CD4-positive, alpha-beta memory T cell (primary cell): ENCODE measurements at regions not wholly inside any gene's neighbourhood (a gene's known extent, or its start where the extent isn't known, plus 50 kb on each side); places are given as distances from the start of the nearest gene placed in this dataset.
"Not testable (repeated sequence)": the region's sequence is repeated elsewhere in the genome, so short reads cannot be mapped to it uniquely, and the experiment has no call there.

Experiments used
- CTCF ChIA-PET: fragments of 350-600 bp; sonication (Branson Sonifier 250); formaldehyde crosslinking; loops from one replicate; lab custom pipeline; 2021; ENCODE audit warnings: inconsistent platforms; ENCODE audit not compliant: partially characterized antibody; lab: Charles Lee
- POLR2A ChIA-PET: fragments of 350-600 bp; sonication (Branson Sonifier 250); formaldehyde crosslinking; loops from one replicate; lab custom pipeline; 2021; ENCODE audit not compliant: partially characterized antibody; lab: Charles Lee
- DNase-seq, 5 donors: peaks; one replicate each; pipeline versions ENCODE4 v3.0.0 to v3.0.0-alpha.2; 2020 to 2022; ENCODE audit warnings: mixed read lengths in 1 of 5
- H3K27ac ChIP-seq: one replicate; pipeline ENCODE4 v1.7.0; 2013; ENCODE audit warnings: low read depth, low read length
- H3K27me3 ChIP-seq: 2 replicates; pipeline ENCODE4 v1.7.0; 2013; ENCODE audit warnings: mild to moderate bottlenecking, low read length, moderate library complexity; ENCODE audit not compliant: insufficient read depth
- H3K36me3 ChIP-seq: 2 replicates; pipeline ENCODE4 v1.7.0; 2013; ENCODE audit warnings: mild to moderate bottlenecking, low read length, moderate library complexity; ENCODE audit not compliant: insufficient read depth
- H3K4me1 ChIP-seq: 2 replicates; pipeline ENCODE4 v1.7.0; 2013; ENCODE audit warnings: mild to moderate bottlenecking, low read length, moderate library complexity; ENCODE audit not compliant: insufficient read depth
- H3K4me3 ChIP-seq, 2 donors: one replicate each; pipeline ENCODE4 v1.7.0; 2013; ENCODE audit warnings: low read length in 2 of 2, mild to moderate bottlenecking in 1 of 2
- H3K9me3 ChIP-seq, 2 donors: one replicate each; pipeline ENCODE4 v1.7.0; 2013; ENCODE audit warnings: low read length in 2 of 2, control low read depth in 1 of 2; ENCODE audit not compliant: control insufficient read depth in 1 of 2
- H3K27ac Mint-ChIP-seq, 7 donors: one replicate each; pipeline ENCODE4 v1.8.0; 2020 to 2021; ENCODE audit warnings: mixed read lengths in 7 of 7, mild to moderate bottlenecking in 6 of 7, inconsistent platforms in 3 of 7, moderate library complexity in 3 of 7
- H3K27me3 Mint-ChIP-seq, 2 donors: one replicate each; pipeline ENCODE4 v1.8.0; 2020 to 2021; ENCODE audit warnings: mixed read lengths in 2 of 2
- H3K36me3 Mint-ChIP-seq, 2 donors: one replicate each; pipeline ENCODE4 v1.8.0; 2020 to 2021; ENCODE audit warnings: mixed read lengths in 2 of 2, inconsistent platforms in 1 of 2, mild to moderate bottlenecking in 1 of 2
- H3K4me1 Mint-ChIP-seq, 4 donors: one replicate each; pipeline ENCODE4 v1.8.0; 2020 to 2021; ENCODE audit warnings: mixed read lengths in 4 of 4, mild to moderate bottlenecking in 1 of 4
- H3K4me3 Mint-ChIP-seq, 8 donors: one replicate each; pipeline ENCODE4 v1.8.0; 2020 to 2021; ENCODE audit warnings: mixed read lengths in 8 of 8, mild to moderate bottlenecking in 7 of 8, moderate library complexity in 6 of 8, inconsistent platforms in 3 of 8
- H3K9me3 Mint-ChIP-seq, 8 donors: one replicate each; pipeline ENCODE4 v1.8.0; 2020 to 2021; ENCODE audit warnings: mixed read lengths in 8 of 8, mild to moderate bottlenecking in 5 of 8, inconsistent platforms in 3 of 8, moderate library complexity in 1 of 8
- intact Hi-C: fragments of 100-400 bp; cut with micrococcal nuclease; formaldehyde crosslinking; loops from one replicate; pipeline ENCODE4 v1.15.1; 2023

DNA sequence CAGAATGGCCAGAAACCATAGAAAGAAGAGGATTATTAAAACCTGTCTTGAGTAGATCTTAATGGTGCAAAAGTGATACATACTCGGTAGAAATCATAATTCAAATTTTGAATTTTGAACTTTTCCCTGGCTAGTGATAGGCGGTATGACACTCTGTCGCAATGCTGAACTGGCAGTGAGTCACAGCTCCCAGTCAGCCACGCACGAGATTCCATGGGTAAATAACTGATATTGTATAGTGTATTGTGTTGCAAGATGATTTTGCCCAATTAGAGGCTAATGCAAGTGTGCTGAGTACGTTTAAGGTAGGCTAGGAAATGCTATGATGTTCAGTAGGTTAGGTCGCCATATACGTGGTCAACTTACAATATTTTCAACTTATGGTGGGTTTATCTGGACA is 207.0 kb downstream of the SIPA1L2 start:
- H3K27me3 ChIP-seq, result no peaks in the 10 kb centered on the region

DNA sequence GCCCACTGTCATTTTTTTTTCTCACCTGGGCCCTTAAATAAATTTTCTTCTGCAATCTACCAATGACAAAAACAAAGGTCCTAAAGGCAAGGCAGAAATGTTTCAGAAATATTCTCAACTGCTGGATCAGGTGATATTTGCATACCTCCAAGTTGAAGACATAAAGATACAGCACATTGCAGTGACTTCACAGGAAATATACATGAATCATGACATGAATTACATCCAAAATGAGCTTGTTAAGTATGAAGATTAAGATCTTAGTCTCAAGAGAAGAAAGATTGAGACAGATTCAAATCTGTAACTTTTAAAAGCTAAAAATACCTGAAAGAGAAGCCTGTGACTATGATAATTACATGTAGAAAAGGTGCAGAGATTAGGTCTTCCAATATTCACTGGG is 207.8 kb downstream of the SIPA1L2 start:
- H3K27me3 Mint-ChIP-seq, result peaks cover 0 to 3% of the 10 kb centered on the region in 2 donors
- H3K27me3 ChIP-seq, result no peaks in the 10 kb centered on the region
- H3K9me3 ChIP-seq, result no peaks in the 10 kb centered on the region
- intact Hi-C loops, result no loop called here
- POLR2A ChIA-PET, result no interaction called here
- no peaks in the 10 kb centered on the region for H3K36me3 Mint-ChIP-seq
- H3K27ac ChIP-seq, result no peak overlapping the region
- H3K4me3 Mint-ChIP-seq, result no peak overlapping the region
- no peak for DNase-seq
- no peaks in the 10 kb centered on the region for H3K4me1 ChIP-seq
- H3K9me3 Mint-ChIP-seq, result no peaks in the 10 kb centered on the region
- no peaks in the 10 kb centered on the region for H3K36me3 ChIP-seq
- H3K27ac Mint-ChIP-seq, result no peak overlapping the region
- H3K4me1 Mint-ChIP-seq, result no peaks in the 10 kb centered on the region
- no peak overlapping the region for H3K4me3 ChIP-seq
- CTCF ChIA-PET, result no interaction called here

More for the DNA sequence above, 207.0 kb downstream of the SIPA1L2 start:
- H3K36me3 Mint-ChIP-seq, result no peaks in the 10 kb centered on the region
- intact Hi-C loops, result no loop called here
- peaks cover 0 to 3% of the 10 kb centered on the region in 2 donors for H3K27me3 Mint-ChIP-seq
- CTCF ChIA-PET, result no interaction called here
- H3K27ac Mint-ChIP-seq, result no peak overlapping the region
- no peaks in the 10 kb centered on the region for H3K4me1 Mint-ChIP-seq
- Histone ChIP-seq H3K4me1 (no peaks in the 10 kb centered on the region), H3K9me3 (no peaks in the 10 kb centered on the region), H3K27ac (no peak overlapping the region), H3K4me3 (no peak overlapping the region), H3K36me3 (no peaks in the 10 kb centered on the region)
- H3K4me3 Mint-ChIP-seq, result no peak overlapping the region
- no peak for DNase-seq
- no peaks in the 10 kb centered on the region for H3K9me3 Mint-ChIP-seq
- POLR2A ChIA-PET, result no interaction called here

DNA sequence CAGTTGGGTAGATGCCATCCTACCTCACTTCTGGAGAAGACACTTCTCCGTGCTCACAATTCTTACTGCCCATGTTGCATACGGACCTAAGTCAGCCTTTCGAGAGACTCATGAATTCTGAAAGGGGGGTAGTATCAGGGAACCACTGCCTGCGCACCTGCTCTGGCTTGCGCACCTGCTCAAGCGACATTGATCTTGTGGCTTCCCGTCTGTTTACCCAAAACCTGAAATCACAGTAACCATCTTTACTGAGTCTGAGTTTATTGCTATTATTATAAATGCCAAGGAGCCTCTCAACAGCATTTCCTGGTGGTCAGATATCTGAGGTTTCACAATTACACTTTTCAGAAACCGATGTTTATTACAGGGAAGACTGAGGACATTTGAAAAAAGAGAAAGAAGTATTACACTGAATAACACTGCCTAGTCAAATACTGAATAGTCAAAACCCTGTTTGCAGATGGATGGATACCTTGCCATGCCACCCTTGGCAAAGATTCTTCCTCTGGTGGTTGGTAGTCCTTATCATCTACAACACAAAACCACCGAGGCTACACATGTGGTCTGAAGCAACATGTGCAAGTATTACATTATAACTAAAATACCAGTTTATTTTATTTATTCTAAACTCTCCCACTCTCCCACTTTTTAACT is 208.7 kb downstream of the SIPA1L2 start:
- no peak for DNase-seq
- Histone ChIP-seq H3K27ac (no peak overlapping the region), H3K9me3 (no peaks in the 10 kb centered on the region), H3K4me3 (no peak overlapping the region), H3K36me3 (no peaks in the 10 kb centered on the region), H3K27me3 (no peaks in the 10 kb centered on the region), H3K4me1 (no peaks in the 10 kb centered on the region)
- CTCF ChIA-PET, result no interaction called here
- no peak overlapping the region for H3K27ac Mint-ChIP-seq
- no peaks in the 10 kb centered on the region for H3K36me3 Mint-ChIP-seq
- H3K4me3 Mint-ChIP-seq, result no peak overlapping the region
- intact Hi-C loops, result no loop called here
- H3K9me3 Mint-ChIP-seq, result no peaks in the 10 kb centered on the region
- H3K27me3 Mint-ChIP-seq, result peaks cover 0 to 3% of the 10 kb centered on the region in 2 donors
- POLR2A ChIA-PET, result no interaction called here
- H3K4me1 Mint-ChIP-seq, result no peaks in the 10 kb centered on the region

DNA sequence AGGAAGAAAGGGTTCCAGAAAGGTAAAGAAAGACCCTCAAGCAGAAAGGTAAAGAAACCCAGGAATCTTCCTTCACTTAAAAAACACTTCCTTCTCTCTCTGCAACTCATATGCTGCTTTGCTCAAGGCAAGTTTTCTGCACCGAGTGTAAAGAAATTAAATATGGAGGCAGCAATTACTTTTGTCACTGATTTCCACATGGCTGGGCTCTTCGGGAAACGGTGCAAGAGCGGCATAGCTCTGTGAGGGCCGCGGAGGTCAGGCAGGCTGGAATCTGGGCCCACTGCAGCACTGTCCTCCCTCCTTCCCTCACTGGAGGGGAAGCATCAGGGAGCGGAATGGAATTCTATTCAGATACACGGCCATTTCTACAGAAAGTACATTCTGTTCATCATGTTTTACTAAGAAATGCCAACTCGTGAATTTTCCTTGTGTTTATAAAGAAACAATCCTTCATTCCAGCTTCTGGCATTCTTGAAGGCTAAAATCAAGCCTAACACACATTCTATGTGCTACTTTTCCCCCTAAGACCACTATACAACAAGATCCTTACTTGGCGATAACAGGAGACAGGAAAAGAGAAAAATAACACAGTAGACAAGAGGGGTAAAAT is 212.2 kb downstream of the SIPA1L2 start:
- peaks cover 0 to 3% of the 10 kb centered on the region in 2 donors for H3K27me3 Mint-ChIP-seq
- DNase-seq, result no peak
- intact Hi-C loops, result no loop called here
- H3K4me3 Mint-ChIP-seq, result no peak overlapping the region
- H3K36me3 ChIP-seq, result no peaks in the 10 kb centered on the region
- ChIA-PET CTCF (no interaction called here), POLR2A (no interaction called here)
- H3K27me3 ChIP-seq, result no peaks in the 10 kb centered on the region
- H3K36me3 Mint-ChIP-seq, result peaks cover 0 to 4% of the 10 kb centered on the region in 2 donors
- no peak overlapping the region for H3K27ac ChIP-seq
- no peaks in the 10 kb centered on the region for H3K4me1 Mint-ChIP-seq
- H3K4me3 ChIP-seq, result no peak overlapping the region
- H3K9me3 Mint-ChIP-seq, result no peaks in the 10 kb centered on the region
- no peaks in the 10 kb centered on the region for H3K4me1 ChIP-seq
- no peaks in the 10 kb centered on the region for H3K9me3 ChIP-seq
- no peak overlapping the region for H3K27ac Mint-ChIP-seq

DNA sequence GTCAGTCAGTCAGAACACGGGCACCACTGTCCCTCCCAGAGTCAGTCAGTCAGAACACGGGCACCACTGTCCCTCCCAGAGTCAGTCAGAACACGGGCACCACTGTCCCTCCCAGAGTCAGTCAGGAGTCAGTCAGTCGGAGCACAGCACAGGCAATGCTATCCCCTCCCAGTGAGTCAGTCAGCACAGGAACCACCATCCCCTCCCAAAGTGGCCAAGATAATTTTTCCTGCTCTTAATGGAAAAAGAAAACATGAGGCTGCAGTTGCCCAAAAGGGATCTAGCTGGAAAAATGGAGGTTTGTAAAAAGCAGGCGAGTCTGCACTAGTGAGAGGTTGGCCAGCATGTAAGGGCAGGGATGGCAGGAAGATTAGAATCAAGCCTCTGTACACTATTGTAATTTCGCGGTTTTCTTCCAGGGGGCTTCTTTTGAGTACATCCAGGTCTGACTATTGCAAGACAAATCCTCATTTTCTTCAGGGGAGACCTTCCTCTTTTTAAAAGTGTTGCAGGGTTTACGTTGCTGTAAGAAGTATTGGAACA is 213.8 kb downstream of the SIPA1L2 start:
- H3K9me3 Mint-ChIP-seq, result no peaks in the 10 kb centered on the region
- DNase-seq, result no peak
- Histone ChIP-seq H3K27me3 (no peaks in the 10 kb centered on the region), H3K27ac (no peak overlapping the region), H3K36me3 (no peaks in the 10 kb centered on the region), H3K9me3 (no peaks in the 10 kb centered on the region), H3K4me3 (no peak overlapping the region), H3K4me1 (no peaks in the 10 kb centered on the region)
- CTCF ChIA-PET, result interaction anchor here (0.7 kb wide), 1 partner anchor 211 kb away, joined by 3 read pairs; no protein-coding TSS in a partner anchor
- H3K4me3 Mint-ChIP-seq, result no peak overlapping the region
- H3K27me3 Mint-ChIP-seq, result peaks cover 0 to 3% of the 10 kb centered on the region in 2 donors
- peaks cover 0 to 4% of the 10 kb centered on the region in 2 donors for H3K36me3 Mint-ChIP-seq
- POLR2A ChIA-PET, result no interaction called here
- intact Hi-C loops, result no loop called here
- no peaks in the 10 kb centered on the region for H3K4me1 Mint-ChIP-seq
- H3K27ac Mint-ChIP-seq, result no peak overlapping the region

DNA sequence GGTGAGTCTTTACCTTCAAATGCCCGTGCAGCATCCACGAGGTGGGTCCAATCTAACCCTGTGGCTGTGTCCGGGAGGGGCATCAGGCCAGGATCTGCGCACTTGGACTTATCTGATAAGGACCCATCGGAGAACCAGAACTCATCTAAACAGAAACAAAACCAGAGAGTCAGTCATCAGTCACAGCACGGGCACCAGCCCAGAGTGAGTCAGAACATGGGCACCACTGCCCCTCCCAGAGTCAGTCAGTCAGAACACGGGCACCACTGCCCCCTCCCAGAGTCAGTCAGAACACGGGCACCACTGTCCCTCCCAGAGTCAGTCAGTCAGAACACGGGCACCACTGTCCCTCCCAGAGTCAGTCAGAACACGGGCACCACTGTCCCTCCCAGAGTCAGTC is 214.5 kb downstream of the SIPA1L2 start:
- H3K9me3 Mint-ChIP-seq, H3K27me3 ChIP-seq, H3K27ac ChIP-seq, H3K36me3 Mint-ChIP-seq, intact Hi-C loops, H3K4me3 ChIP-seq, H3K4me3 Mint-ChIP-seq, H3K4me1 ChIP-seq, POLR2A ChIA-PET, H3K27me3 Mint-ChIP-seq, H3K27ac Mint-ChIP-seq, DNase-seq, CTCF ChIA-PET, H3K36me3 ChIP-seq, H3K4me1 Mint-ChIP-seq, H3K9me3 ChIP-seq: not testable (repeated sequence)

DNA sequence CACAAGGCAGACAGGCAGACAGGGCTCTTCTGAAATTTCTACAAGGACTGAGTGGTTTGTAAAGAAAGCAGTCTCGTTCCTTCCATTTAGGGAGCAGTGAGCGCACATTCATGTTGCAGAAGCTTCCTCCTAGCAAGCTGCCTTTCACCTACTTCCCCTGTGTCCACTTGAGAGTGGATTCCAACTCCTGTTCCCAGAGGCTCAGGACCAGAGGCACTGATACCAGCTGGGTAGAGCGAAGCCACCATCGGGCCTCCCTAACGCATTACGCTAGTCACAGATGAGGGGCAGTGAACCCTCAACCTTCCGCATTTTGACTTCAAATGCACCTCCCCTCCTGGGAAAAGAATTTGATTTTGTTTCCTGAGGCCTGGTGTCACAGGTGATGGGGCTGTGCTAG is 215.8 kb downstream of the SIPA1L2 start:
- Mint-ChIP-seq H3K4me3 (no peak overlapping the region), H3K27me3 (no peaks in the 10 kb centered on the region), H3K4me1 (no peaks in the 10 kb centered on the region), H3K27ac (no peak overlapping the region), H3K9me3 (peaks cover 0 to 12% (median 5%) of the 10 kb centered on the region in 8 donors), H3K36me3 (peaks cover 0 to 7% of the 10 kb centered on the region in 2 donors)
- Histone ChIP-seq H3K27me3 (no peaks in the 10 kb centered on the region), H3K36me3 (no peaks in the 10 kb centered on the region), H3K4me1 (no peaks in the 10 kb centered on the region), H3K9me3 (no peaks in the 10 kb centered on the region), H3K4me3 (no peak overlapping the region), H3K27ac (no peak overlapping the region)
- POLR2A ChIA-PET, result no interaction called here
- CTCF ChIA-PET, result no interaction called here
- no peak for DNase-seq
- intact Hi-C loops, result no loop called here
